GM23338 (cell line): ENCODE measurements at regions not wholly inside any gene's neighbourhood (a gene's known extent, or its start where the extent isn't known, plus 50 kb on each side); places are given as distances from the start of the nearest gene placed in this dataset.
"Not testable (repeated sequence)": the region's sequence is repeated elsewhere in the genome, so short reads cannot be mapped to it uniquely, and the experiment has no call there.

Experiments used
- ATAC-seq: fragments of 200-7000 bp; cut with Tn5 transposase; 3 replicates; pipeline ENCODE4 v1.9.1; 2020
- DNase-seq: peaks from one replicate; pipeline ENCODE4 v3.0.0-alpha.2; 2015; ENCODE audit warnings: low spot score
- H2AFZ ChIP-seq: fragments of 200-600 bp; sonication (generic); 2 replicates; pipeline ENCODE4 v1.8.0; 2016; ENCODE audit warnings: antibody characterized with exemption, mild to moderate bottlenecking, moderate library complexity
- H3F3A ChIP-seq: fragments of 200-600 bp; sonication (generic); replicated peaks from 2 replicates; pipeline ENCODE4 v1.8.0; 2017; ENCODE audit warnings: antibody characterized with exemption, mixed run types, low read depth
- H3K27ac ChIP-seq: fragments of 200-600 bp; sonication (generic); 2 replicates; pipeline ENCODE4 v1.6.1; 2016; ENCODE audit warnings: low read depth
- H3K27me3 ChIP-seq: fragments of 200-600 bp; sonication (generic); 2 replicates; pipeline ENCODE4 v1.8.0; 2016; ENCODE audit warnings: mild to moderate bottlenecking, mixed run types, moderate library complexity; ENCODE audit not compliant: insufficient read depth
- H3K36me3 ChIP-seq: fragments of 200-600 bp; sonication (generic); 2 replicates; pipeline ENCODE4 v1.8.0; 2016; ENCODE audit warnings: mild to moderate bottlenecking; ENCODE audit not compliant: insufficient read depth
- H3K4me1 ChIP-seq: fragments of 200-600 bp; sonication (generic); 2 replicates; pipeline ENCODE4 v1.8.0; 2016; ENCODE audit warnings: mild to moderate bottlenecking, moderate library complexity; ENCODE audit not compliant: insufficient read depth
- H3K4me2 ChIP-seq: fragments of 200-600 bp; sonication (generic); 2 replicates; pipeline ENCODE4 v1.7.1; 2017; ENCODE audit warnings: mixed run types
- H3K4me3 ChIP-seq: fragments of 200-600 bp; sonication (generic); 2 replicates; pipeline ENCODE4 v1.6.1; 2016; ENCODE audit warnings: mixed run types
- H3K79me2 ChIP-seq: fragments of 200-600 bp; sonication (generic); replicated peaks from 2 replicates; pipeline ENCODE4 v1.8.0; 2017; ENCODE audit warnings: mild to moderate bottlenecking; ENCODE audit not compliant: insufficient read depth
- H3K9me2 ChIP-seq: fragments of 200-600 bp; sonication (generic); 2 replicates; pipeline ENCODE4 v1.8.0; 2017; ENCODE audit not compliant: insufficient read depth
- H4K20me1 ChIP-seq: fragments of 200-600 bp; sonication (generic); replicated peaks from 2 replicates; pipeline ENCODE4 v1.8.0; 2017; ENCODE audit warnings: mild to moderate bottlenecking; ENCODE audit not compliant: insufficient read depth
- H3K27ac Mint-ChIP-seq: 2 replicates; pipeline ENCODE4 v1.8.0; 2020; ENCODE audit warnings: inconsistent platforms, mild to moderate bottlenecking, moderate library complexity, mixed read lengths
- H3K27me3 Mint-ChIP-seq: 3 replicates; pipeline ENCODE4 v1.8.0; 2022; ENCODE audit warnings: low read depth, mild to moderate bottlenecking, moderate library complexity, mixed read lengths, inconsistent platforms; ENCODE audit not compliant: insufficient read depth, poor library complexity
- H3K36me3 Mint-ChIP-seq: 3 replicates; pipeline ENCODE4 v1.8.0; 2021; ENCODE audit warnings: low read depth, mild to moderate bottlenecking, inconsistent platforms, moderate library complexity, mixed read lengths
- H3K4me1 Mint-ChIP-seq: 3 replicates; pipeline ENCODE4 v1.8.0; 2020; ENCODE audit warnings: mild to moderate bottlenecking, inconsistent platforms, mixed read lengths
- H3K4me3 Mint-ChIP-seq: 3 replicates; pipeline ENCODE4 v1.8.0; 2021; ENCODE audit warnings: moderate library complexity, mild to moderate bottlenecking, inconsistent platforms, mixed read lengths
- H3K9me3 Mint-ChIP-seq: 3 replicates; pipeline ENCODE4 v1.8.0; 2020; ENCODE audit warnings: moderate library complexity, mild to moderate bottlenecking, inconsistent platforms, mixed read lengths
- CREB1 ChIP-seq: fragments of 250-450 bp; sonication (Bioruptor Pico); IDR thresholded peaks from 2 replicates; pipeline ENCODE4 v1.5.0; 2020; ENCODE audit warnings: low read depth, mild to moderate bottlenecking, moderate library complexity
- EZH2 ChIP-seq: fragments of 200-600 bp; sonication (generic); IDR thresholded peaks from one replicate; pipeline ENCODE4 v1.8.0; 2017; ENCODE audit warnings: antibody characterized with exemption, mild to moderate bottlenecking, low read depth; ENCODE audit not compliant: unreplicated experiment
- EZH2phosphoT487 ChIP-seq: fragments of 200-600 bp; sonication (generic); IDR thresholded peaks from one replicate; pipeline ENCODE4 v1.8.1; 2018; ENCODE audit warnings: antibody characterized with exemption; ENCODE audit not compliant: unreplicated experiment
- JUNB ChIP-seq: IDR thresholded peaks from one replicate; pipeline ENCODE4 v1.6.1; 2016; ENCODE audit warnings: antibody characterized with exemption; ENCODE audit not compliant: unreplicated experiment
- NANOG ChIP-seq: IDR thresholded peaks from 2 replicates; pipeline ENCODE4 v1.6.1; 2016; ENCODE audit warnings: antibody characterized with exemption, borderline replicate concordance
- POLR2AphosphoS5 ChIP-seq: IDR thresholded peaks from 2 replicates; pipeline ENCODE4 v1.6.1; 2016; ENCODE audit warnings: antibody characterized with exemption, low read depth
- ZNF114 ChIP-seq: fragments of 250-450 bp; sonication (Bioruptor Pico); IDR thresholded peaks from 2 replicates; pipeline ENCODE4 v1.5.0; 2020; ENCODE audit warnings: mild to moderate bottlenecking, moderate library complexity
- TF ChIP-seq, protein P1 (sequence below): fragments of 250-450 bp; sonication (Bioruptor Pico); IDR thresholded peaks from 2 replicates; pipeline ENCODE4 v1.5.0; 2020; ENCODE audit warnings: mild to moderate bottlenecking, moderate library complexity
- TF ChIP-seq, protein P2 (sequence below): IDR thresholded peaks from one replicate; pipeline ENCODE4 v1.6.1; 2018; ENCODE audit warnings: antibody characterized with exemption; ENCODE audit not compliant: unreplicated experiment
- TF ChIP-seq, protein P3 (sequence below), 2 experiments: fragments of 200-600 bp in 1 of 2; sonication (generic) in 1 of 2; conservative IDR thresholded peaks; 2 replicates each; pipeline versions ENCODE4 v1.5.1 to v1.6.1; 2016 to 2017; ENCODE audit warnings: antibody characterized with exemption in 2 of 2, low read depth in 2 of 2, mild to moderate bottlenecking in 2 of 2, moderate library complexity in 1 of 2

DNA sequence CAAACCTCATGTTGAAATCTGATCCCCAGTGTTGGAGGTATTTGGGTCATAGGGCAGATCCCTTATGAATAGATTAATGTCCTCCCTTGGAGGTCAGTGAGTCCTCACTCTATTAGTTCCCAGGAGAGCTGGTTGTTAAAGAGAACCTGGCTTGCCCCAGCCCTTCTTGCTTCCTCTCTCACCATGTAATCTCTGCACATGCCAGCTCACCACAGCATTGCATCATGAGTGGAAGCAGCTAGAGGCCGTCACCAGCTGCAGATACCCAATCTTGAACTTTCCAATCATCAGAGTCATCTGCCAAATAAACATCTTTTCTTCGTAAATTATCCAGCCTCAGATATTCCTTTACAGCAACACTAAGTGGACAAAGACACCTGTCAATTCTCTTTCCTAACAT is 161.8 kb upstream of the IGF1 start (continued):
- no peak for TF ChIP-seq JUNB

DNA sequence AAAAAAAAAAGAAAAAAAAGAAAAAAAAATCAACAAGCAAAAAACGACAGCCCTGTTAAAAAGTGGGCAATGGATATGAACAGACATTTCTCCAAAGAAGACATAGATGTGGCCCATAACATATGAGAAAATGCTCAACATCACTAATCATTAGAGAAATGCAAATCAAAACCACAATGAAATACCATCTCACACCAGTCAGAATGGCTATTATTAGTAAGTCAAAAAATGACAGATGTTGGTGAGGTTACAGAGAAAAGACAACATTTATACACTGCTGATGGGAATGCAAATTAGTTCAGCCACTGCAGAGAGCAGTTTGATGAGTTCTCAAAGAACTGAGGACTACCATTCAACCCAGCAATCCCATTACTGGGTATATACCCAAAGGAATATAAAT is 160.3 kb upstream of the IGF1 start:
- not testable (repeated sequence) for DNase-seq, H3K4me3 ChIP-seq, H3F3A ChIP-seq, H3K36me3 ChIP-seq, H3K9me2 ChIP-seq, H3K27ac ChIP-seq, H2AFZ ChIP-seq, H3K4me1 Mint-ChIP-seq, H3K27me3 ChIP-seq, H3K4me2 ChIP-seq, H3K27me3 Mint-ChIP-seq, H4K20me1 ChIP-seq, H3K4me3 Mint-ChIP-seq, ATAC-seq, H3K79me2 ChIP-seq, H3K27ac Mint-ChIP-seq, H3K4me1 ChIP-seq
- H3K9me3 Mint-ChIP-seq, result peaks cover 16% of the 10 kb centered on the region
- H3K36me3 Mint-ChIP-seq, result peaks cover 13% of the 10 kb centered on the region; the same call in 2 of the 3 replicates

DNA sequence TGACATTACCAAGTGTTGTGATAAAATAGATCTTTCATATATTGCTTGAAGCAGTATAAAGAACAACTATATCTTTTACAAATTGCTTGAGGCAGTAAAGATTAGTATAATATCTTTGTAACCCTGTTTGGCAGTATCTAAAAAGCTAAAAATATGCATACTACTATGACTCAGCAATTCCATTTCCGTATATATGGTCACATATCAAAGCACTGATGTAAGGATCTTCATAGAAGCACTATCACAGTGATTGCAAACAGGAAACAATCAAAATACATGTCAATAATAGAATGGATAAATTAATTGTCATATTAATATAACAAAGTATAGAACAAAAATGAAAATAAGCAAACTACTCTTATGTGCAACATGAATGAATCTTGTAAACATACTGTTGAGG is 158.4 kb upstream of the IGF1 start:
- H3K4me3 Mint-ChIP-seq, result no peak overlapping the region
- no peak for DNase-seq
- Histone ChIP-seq H3K79me2 (no peaks in the 10 kb centered on the region), H3K4me2 (no peak overlapping the region), H3K4me1 (no peaks in the 10 kb centered on the region), H3K9me2 (peaks cover 5% of the 10 kb centered on the region; the same call in 1 of the 2 replicates), H3K36me3 (no peaks in the 10 kb centered on the region), H3F3A (no peaks in the 10 kb centered on the region), H3K4me3 (no peak overlapping the region), H2AFZ (no peak overlapping the region), H4K20me1 (no peaks in the 10 kb centered on the region), H3K27ac (no peak overlapping the region), H3K27me3 (no peaks in the 10 kb centered on the region)
- H3K36me3 Mint-ChIP-seq, result peaks cover 13% of the 10 kb centered on the region; the same call in 2 of the 3 replicates
- H3K27me3 Mint-ChIP-seq, result no peaks in the 10 kb centered on the region
- H3K9me3 Mint-ChIP-seq, result peaks cover 16% of the 10 kb centered on the region
- H3K27ac Mint-ChIP-seq, result no peak overlapping the region
- ATAC-seq, result no peak
- H3K4me1 Mint-ChIP-seq, result no peaks in the 10 kb centered on the region; the same call in 2 of the 3 replicates
- TF ChIP-seq EZH2 (no peak), JUNB (no peak), CREB1 (CRISPR knock-in tag) (no peak), ZNF114 (no peak), NANOG (no peak), POLR2AphosphoS5 (no peak), EZH2phosphoT487 (no peak)
- TF ChIP-seq, protein P1, sequence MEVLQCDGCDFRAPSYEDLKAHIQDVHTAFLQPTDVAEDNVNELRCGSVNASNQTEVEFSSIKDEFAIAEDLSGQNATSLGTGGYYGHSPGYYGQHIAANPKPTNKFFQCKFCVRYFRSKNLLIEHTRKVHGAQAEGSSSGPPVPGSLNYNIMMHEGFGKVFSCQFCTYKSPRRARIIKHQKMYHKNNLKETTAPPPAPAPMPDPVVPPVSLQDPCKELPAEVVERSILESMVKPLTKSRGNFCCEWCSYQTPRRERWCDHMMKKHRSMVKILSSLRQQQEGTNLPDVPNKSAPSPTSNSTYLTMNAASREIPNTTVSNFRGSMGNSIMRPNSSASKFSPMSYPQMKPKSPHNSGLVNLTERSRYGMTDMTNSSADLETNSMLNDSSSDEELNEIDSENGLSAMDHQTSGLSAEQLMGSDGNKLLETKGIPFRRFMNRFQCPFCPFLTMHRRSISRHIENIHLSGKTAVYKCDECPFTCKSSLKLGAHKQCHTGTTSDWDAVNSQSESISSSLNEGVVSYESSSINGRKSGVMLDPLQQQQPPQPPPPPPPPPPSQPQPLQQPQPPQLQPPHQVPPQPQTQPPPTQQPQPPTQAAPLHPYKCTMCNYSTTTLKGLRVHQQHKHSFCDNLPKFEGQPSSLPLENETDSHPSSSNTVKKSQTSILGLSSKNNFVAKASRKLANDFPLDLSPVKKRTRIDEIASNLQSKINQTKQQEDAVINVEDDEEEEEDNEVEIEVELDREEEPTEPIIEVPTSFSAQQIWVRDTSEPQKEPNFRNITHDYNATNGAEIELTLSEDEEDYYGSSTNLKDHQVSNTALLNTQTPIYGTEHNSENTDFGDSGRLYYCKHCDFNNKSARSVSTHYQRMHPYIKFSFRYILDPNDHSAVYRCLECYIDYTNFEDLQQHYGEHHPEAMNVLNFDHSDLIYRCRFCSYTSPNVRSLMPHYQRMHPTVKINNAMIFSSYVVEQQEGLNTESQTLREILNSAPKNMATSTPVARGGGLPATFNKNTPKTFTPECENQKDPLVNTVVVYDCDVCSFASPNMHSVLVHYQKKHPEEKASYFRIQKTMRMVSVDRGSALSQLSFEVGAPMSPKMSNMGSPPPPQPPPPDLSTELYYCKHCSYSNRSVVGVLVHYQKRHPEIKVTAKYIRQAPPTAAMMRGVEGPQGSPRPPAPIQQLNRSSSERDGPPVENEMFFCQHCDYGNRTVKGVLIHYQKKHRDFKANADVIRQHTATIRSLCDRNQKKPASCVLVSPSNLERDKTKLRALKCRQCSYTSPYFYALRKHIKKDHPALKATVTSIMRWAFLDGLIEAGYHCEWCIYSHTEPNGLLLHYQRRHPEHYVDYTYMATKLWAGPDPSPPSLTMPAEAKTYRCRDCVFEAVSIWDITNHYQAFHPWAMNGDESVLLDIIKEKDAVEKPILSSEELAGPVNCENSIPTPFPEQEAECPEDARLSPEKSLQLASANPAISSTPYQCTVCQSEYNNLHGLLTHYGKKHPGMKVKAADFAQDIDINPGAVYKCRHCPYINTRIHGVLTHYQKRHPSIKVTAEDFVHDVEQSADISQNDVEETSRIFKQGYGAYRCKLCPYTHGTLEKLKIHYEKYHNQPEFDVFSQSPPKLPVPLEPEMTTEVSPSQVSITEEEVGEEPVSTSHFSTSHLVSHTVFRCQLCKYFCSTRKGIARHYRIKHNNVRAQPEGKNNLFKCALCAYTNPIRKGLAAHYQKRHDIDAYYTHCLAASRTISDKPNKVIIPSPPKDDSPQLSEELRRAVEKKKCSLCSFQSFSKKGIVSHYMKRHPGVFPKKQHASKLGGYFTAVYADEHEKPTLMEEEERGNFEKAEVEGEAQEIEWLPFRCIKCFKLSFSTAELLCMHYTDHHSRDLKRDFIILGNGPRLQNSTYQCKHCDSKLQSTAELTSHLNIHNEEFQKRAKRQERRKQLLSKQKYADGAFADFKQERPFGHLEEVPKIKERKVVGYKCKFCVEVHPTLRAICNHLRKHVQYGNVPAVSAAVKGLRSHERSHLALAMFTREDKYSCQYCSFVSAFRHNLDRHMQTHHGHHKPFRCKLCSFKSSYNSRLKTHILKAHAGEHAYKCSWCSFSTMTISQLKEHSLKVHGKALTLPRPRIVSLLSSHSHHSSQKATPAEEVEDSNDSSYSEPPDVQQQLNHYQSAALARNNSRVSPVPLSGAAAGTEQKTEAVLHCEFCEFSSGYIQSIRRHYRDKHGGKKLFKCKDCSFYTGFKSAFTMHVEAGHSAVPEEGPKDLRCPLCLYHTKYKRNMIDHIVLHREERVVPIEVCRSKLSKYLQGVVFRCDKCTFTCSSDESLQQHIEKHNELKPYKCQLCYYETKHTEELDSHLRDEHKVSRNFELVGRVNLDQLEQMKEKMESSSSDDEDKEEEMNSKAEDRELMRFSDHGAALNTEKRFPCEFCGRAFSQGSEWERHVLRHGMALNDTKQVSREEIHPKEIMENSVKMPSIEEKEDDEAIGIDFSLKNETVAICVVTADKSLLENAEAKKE (CRISPR knock-in tag), result no peak
- TF ChIP-seq, protein P2, sequence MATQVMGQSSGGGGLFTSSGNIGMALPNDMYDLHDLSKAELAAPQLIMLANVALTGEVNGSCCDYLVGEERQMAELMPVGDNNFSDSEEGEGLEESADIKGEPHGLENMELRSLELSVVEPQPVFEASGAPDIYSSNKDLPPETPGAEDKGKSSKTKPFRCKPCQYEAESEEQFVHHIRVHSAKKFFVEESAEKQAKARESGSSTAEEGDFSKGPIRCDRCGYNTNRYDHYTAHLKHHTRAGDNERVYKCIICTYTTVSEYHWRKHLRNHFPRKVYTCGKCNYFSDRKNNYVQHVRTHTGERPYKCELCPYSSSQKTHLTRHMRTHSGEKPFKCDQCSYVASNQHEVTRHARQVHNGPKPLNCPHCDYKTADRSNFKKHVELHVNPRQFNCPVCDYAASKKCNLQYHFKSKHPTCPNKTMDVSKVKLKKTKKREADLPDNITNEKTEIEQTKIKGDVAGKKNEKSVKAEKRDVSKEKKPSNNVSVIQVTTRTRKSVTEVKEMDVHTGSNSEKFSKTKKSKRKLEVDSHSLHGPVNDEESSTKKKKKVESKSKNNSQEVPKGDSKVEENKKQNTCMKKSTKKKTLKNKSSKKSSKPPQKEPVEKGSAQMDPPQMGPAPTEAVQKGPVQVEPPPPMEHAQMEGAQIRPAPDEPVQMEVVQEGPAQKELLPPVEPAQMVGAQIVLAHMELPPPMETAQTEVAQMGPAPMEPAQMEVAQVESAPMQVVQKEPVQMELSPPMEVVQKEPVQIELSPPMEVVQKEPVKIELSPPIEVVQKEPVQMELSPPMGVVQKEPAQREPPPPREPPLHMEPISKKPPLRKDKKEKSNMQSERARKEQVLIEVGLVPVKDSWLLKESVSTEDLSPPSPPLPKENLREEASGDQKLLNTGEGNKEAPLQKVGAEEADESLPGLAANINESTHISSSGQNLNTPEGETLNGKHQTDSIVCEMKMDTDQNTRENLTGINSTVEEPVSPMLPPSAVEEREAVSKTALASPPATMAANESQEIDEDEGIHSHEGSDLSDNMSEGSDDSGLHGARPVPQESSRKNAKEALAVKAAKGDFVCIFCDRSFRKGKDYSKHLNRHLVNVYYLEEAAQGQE, result no peak
- TF ChIP-seq, protein P3, sequence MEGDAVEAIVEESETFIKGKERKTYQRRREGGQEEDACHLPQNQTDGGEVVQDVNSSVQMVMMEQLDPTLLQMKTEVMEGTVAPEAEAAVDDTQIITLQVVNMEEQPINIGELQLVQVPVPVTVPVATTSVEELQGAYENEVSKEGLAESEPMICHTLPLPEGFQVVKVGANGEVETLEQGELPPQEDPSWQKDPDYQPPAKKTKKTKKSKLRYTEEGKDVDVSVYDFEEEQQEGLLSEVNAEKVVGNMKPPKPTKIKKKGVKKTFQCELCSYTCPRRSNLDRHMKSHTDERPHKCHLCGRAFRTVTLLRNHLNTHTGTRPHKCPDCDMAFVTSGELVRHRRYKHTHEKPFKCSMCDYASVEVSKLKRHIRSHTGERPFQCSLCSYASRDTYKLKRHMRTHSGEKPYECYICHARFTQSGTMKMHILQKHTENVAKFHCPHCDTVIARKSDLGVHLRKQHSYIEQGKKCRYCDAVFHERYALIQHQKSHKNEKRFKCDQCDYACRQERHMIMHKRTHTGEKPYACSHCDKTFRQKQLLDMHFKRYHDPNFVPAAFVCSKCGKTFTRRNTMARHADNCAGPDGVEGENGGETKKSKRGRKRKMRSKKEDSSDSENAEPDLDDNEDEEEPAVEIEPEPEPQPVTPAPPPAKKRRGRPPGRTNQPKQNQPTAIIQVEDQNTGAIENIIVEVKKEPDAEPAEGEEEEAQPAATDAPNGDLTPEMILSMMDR (conservative IDR thresholded peaks at IDR 0.05; ENCODE audit: low read depth in 2 of 2), result no peak
